Keratinocyte (primary cell): ENCODE measurements at regions not wholly inside any gene's neighbourhood (a gene's known extent, or its start where the extent isn't known, plus 50 kb on each side); places are given as distances from the start of the nearest gene placed in this dataset.

Experiments used
- CTCF ChIP-seq, 3 experiments: IDR thresholded peaks in 1 of 3; conservative IDR thresholded peaks in 1 of 3; optimal IDR thresholded peaks in 1 of 3; 2 replicates in 2 of 3; 3 replicates in 1 of 3; pipeline versions ENCODE3 to v1.5.1; 2011; ENCODE audit warnings: low read length in 3 of 3, mild to moderate bottlenecking in 3 of 3, moderate library complexity in 2 of 3, control low read depth in 1 of 3, inconsistent platforms in 1 of 3; ENCODE audit not compliant: insufficient read depth in 2 of 3; ENCODE audit errors: extremely low read depth in 1 of 3
- EZH2 ChIP-seq: IDR thresholded peaks from one replicate; pipeline ENCODE4 v1.6.1; 2012; ENCODE audit warnings: inconsistent platforms, mild to moderate bottlenecking, low read length, moderate library complexity

DNA sequence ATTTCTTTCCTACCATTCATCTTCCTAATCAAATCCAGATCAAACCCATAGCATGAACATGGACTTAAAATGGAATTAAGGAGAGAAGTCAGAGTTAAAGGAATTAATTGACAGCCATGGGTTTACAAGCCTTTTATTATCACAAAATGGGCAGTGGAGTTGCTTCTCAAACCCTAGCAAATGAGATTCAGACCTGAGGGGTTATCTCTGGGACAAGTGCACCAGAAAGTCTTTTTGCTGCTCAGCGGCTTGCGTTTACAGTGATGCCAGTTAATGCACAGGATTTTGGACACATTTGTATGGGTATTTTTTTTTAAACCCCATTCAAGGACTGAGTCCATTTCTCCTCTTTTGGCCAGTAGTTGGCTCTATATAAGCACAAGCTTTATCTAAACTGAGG is 503.0 kb downstream of the EFNB2 start:
- TF ChIP-seq CTCF (optimal IDR thresholded peaks at IDR 0.05 in 1 of 3, IDR thresholded peaks at IDR 0.05 in 1 of 3, conservative IDR thresholded peaks at IDR 0.05 in 1 of 3; ENCODE audit: extremely low read depth in 1 of 3, insufficient read depth in 2 of 3, low read length in 3 of 3) (no peak), EZH2 (no peak)
